Fibroblast of villous mesenchyme (primary cell): ENCODE measurements at regions not wholly inside any gene's neighbourhood (a gene's known extent, or its start where the extent isn't known, plus 50 kb on each side); places are given as distances from the start of the nearest gene placed in this dataset.
A peak's percentile ranks its signal among the peaks of the same experiment; 100 is the strongest.

Source experiments
- DNase-seq: peaks from one replicate; pipeline ENCODE4 v3.0.0-alpha.2; 2010; ENCODE audit warnings: low read depth
- H3K4me3 ChIP-seq: 2 replicates; pipeline ENCODE4 v1.5.1; 2011; ENCODE audit warnings: low read depth, mild to moderate bottlenecking, low read length
- TF ChIP-seq, protein P1 (sequence below): IDR thresholded peaks from 2 replicates; pipeline ENCODE4 v1.5.1; 2012; ENCODE audit warnings: low read depth, mild to moderate bottlenecking, low read length; ENCODE audit not compliant: insufficient read depth

DNA sequence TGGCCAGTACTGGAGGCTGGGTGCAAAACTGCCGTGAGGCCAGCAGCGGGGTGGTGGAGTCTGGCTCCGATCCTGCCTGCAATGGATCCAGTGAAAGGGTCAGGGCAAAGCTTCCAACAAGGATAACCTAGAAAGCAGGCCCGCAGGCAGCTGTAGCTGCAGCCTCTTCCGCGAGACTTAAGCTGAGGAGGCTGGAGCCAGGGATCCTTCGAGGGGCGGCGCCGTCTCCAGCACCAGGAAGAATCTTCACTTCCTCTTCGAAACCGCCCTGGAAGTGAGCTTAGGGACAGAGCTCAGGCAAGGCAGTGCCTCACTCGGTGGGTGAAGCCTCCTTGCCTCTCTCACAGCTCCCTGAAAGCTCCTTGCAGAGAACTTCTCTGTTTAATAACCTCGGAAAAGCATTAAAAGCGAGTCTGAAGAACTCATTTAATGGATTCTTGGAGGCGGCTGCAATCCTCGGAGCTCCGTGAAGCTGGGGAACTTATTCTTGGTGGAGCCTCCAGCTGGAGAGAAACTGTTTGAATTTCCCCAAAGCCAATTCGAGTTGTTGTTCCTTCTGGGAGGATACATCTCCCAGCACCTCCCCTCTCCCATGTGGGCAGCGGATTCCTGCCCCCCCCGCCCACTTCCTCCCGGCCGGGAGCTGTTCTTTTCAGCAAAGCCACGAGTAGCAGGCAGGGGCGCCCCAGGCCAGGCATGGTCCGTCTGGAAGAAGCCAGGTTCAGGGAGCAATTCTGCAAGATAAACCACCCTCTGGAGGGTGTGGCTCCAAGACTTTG, 169.9 kb downstream of the CTTN start:
- TF ChIP-seq, protein P1, sequence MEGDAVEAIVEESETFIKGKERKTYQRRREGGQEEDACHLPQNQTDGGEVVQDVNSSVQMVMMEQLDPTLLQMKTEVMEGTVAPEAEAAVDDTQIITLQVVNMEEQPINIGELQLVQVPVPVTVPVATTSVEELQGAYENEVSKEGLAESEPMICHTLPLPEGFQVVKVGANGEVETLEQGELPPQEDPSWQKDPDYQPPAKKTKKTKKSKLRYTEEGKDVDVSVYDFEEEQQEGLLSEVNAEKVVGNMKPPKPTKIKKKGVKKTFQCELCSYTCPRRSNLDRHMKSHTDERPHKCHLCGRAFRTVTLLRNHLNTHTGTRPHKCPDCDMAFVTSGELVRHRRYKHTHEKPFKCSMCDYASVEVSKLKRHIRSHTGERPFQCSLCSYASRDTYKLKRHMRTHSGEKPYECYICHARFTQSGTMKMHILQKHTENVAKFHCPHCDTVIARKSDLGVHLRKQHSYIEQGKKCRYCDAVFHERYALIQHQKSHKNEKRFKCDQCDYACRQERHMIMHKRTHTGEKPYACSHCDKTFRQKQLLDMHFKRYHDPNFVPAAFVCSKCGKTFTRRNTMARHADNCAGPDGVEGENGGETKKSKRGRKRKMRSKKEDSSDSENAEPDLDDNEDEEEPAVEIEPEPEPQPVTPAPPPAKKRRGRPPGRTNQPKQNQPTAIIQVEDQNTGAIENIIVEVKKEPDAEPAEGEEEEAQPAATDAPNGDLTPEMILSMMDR: no peak
- H3K4me3 ChIP-seq: peak overlapping the region; percentile 45
- peak; percentile 36 for DNase-seq

DNA sequence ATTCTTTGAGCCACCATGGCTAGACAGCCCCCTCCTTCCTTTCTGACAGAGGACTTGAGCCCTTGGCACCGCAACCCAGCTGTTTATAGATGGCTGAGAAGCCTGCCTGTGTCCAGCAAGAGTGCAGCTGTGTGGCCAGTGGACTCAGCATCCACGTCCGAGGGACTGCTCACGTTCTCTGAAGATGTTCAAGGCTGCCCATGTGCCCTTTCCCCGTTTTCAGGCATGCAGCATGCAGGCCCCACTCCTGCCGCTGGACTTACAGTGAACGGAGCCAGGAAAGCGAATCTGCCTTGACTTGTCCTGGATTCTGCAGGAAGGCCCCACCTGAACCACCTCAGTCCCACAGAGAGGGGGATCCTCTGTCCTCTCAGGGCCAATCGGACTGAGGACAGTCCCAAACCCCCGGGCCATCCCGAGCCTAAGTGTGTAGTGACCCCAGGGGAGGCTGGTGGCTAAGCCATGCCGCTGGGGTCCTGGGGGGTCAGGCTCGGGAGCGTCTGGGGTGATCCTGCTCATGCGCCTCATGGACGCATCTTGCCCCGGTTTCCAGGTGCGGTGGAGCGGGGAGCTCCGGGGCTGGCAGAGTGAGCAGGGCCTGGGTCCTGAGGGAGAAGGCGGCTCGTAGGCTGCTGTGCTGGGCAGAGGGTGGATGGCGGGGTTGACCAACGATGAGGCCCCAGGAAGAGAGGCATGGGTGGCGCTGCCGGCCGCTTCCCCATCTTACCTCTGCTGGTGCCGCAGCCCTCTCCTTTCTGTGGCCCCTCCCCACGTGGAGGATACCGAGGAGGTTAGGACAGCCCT, 170.7 kb downstream of the CTTN start:
- TF ChIP-seq, protein P1: no peak
- DNase-seq: no peak
- no peak overlapping the region for H3K4me3 ChIP-seq

DNA sequence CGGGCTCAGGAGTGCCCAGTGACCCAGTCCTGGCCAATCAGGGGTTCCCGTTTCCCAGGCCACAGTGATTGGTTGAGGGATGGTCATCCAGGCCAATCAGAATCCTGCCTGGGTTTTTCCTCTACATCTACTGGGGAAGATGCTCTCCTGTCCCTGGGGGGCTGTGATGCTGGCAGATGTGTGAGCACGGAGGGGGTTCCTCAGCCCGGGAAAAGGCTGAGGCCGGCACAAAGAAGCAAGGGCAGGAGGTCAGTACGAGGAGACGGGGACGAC, 171.2 kb downstream of the CTTN start:
- H3K4me3 ChIP-seq: no peak overlapping the region
- DNase-seq: no peak
- TF ChIP-seq, protein P1: no peak

DNA sequence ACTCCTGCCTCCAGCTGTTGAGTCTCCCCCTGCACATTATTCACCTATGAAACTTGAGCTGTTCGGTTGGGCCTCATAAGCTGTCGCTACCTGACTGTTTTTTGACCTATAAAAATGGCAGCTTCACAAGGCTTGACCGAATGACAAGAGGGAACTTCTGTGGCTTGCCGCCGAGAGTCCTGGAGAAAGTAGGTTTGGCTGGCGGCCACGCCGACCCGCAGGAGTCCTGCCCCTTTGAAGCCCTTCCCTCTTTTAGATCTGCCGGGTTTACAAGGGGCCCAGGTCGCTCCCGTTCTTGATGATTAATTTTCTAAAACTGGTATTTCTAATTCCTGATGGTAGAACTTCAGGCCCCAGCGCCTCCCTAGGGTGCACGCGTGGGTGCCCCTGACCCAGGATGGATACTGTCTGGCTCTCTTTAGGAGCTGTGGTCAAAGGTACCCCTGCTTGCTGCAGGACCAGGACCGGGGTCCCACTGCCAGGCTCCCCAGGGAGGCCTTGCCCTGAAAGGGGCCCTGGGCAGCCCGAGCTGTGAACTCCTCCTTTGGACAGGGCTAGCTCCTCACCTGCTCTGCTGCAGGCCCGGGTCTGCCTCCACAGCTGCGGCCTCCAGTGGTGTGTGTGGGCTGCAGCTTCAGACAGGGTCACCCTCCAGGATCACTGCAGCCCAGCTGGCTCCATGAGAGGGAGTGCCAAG, 171.8 kb downstream of the CTTN start:
- TF ChIP-seq, protein P1: no peak
- H3K4me3 ChIP-seq: no peak overlapping the region
- no peak for DNase-seq

DNA sequence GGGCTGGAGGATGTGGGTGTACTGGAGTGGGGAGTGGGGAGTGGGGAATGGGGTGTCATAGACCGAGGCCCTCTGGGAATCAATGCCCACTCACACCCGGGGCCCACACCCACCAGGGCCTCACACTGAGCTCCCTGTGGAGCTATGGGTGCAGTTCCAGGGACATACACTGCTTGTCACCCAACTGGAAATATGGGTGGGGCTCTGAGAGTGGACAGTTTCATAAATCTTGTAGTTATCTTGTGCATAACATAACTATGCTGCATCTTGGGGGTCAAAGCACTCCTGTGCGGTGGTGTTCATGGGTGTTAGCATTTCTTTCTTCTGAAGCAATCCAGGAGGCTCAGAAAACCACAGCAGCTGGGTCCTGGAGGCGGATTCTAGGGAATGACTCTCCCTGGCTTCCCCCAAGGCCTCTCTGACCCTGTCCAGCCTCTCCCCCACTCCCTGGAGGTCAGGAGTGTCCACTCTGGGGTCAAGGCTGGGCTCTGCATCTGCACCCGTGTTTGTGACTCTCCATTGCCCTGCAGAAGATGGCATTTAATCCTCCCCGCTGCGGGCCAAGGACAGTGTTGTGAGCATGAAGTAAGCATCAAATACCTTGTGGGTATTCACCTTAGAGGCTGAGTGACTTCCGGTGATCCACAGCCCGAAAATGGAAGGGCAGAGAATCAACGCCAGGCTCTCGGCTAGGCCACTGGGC, 172.5 kb downstream of the CTTN start:
- DNase-seq: no peak
- H3K4me3 ChIP-seq: no peak overlapping the region
- TF ChIP-seq, protein P1: no peak

DNA sequence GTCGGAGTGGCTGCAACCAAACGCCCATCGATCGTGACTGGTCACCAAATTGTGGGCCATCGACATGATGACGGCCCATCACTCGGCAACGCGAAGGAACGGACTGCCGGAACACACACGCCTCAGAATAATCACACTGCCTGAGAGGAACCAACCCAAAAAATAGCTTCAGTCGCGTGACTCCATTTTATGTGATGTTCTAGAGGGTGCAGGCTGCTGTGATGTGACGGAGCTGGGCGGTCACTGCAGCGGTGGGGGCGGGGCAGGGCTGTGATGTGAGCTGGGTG, 174.6 kb downstream of the CTTN start:
- no peak for DNase-seq
- TF ChIP-seq, protein P1: no peak
- no peak overlapping the region for H3K4me3 ChIP-seq
